Endothelial cell of umbilical vein (primary cell): ENCODE measurements at regions not wholly inside any gene's neighbourhood (a gene's known extent, or its start where the extent isn't known, plus 50 kb on each side); places are given as distances from the start of the nearest gene placed in this dataset.
A peak's percentile ranks its signal among the peaks of the same experiment; 100 is the strongest.

Experiments used
- BruUV-seq: library from RNA; stranded (reverse); fragments of 400-500 nt; replicated peaks from 2 replicates; lab custom pipeline; 2021; lab: Mats Ljungman, UMichigan
- CTCF ChIA-PET: fragments of 300-600, 350-600 bp; sonication (Branson Sonifier 250); formaldehyde crosslinking; loops from one replicate; lab custom pipeline; 2021; ENCODE audit warnings: antibody characterized with exemption, inconsistent platforms; lab: Charles Lee
- POLR2A ChIA-PET: fragments of 300-600, 350-600 bp; sonication (Branson Sonifier 250); formaldehyde crosslinking; loops from one replicate; lab custom pipeline; 2021; ENCODE audit warnings: antibody characterized with exemption, inconsistent platforms; lab: Charles Lee
- DNase-seq: peaks from one replicate; pipeline ENCODE4 v3.0.0-alpha.2; 2011; ENCODE audit warnings: low read depth, low spot score
- FAIRE-seq: peaks from 2 replicates; lab custom pipeline; 2011; peaks lifted over from hg19 to GRCh38; lab: Jason Lieb, UNC
- H2AFZ ChIP-seq: 2 replicates; pipeline ENCODE4 v1.6.0; 2012; ENCODE audit warnings: low read depth, low read length, control low read depth, inconsistent platforms
- H3K27ac ChIP-seq: 2 replicates; pipeline ENCODE4 v1.5.1; 2011; ENCODE audit warnings: low read depth, mild to moderate bottlenecking, control low read depth, low read length, moderate library complexity; ENCODE audit not compliant: insufficient read depth
- H3K27me3 ChIP-seq, 2 experiments: 2 replicates each; pipeline versions ENCODE4 v1.6.0 to v1.6.1; 2011; ENCODE audit warnings: low read length in 2 of 2, mixed read lengths in 1 of 2; ENCODE audit not compliant: control insufficient read depth in 2 of 2, insufficient read depth in 2 of 2
- H3K36me3 ChIP-seq, 2 experiments: 2 replicates in 1 of 2; 3 replicates in 1 of 2; pipeline ENCODE4 v1.5.1; 2011; ENCODE audit warnings: low read length in 2 of 2, mild to moderate bottlenecking in 1 of 2, moderate library complexity in 1 of 2; ENCODE audit not compliant: control insufficient read depth in 2 of 2, insufficient read depth in 2 of 2; ENCODE audit errors: extremely low read depth in 1 of 2
- H3K4me1 ChIP-seq: 3 replicates; pipeline ENCODE4 v1.5.1; 2011; ENCODE audit warnings: mild to moderate bottlenecking, low read length; ENCODE audit not compliant: control insufficient read depth, insufficient read depth; ENCODE audit errors: extremely low read depth
- H3K4me2 ChIP-seq: 2 replicates; pipeline ENCODE4 v1.6.1; 2011; ENCODE audit warnings: low read length, control low read depth, mixed read lengths; ENCODE audit not compliant: insufficient read depth
- H3K4me3 ChIP-seq, 3 experiments: fragments of 200-600 bp in 1 of 3; sonication (generic), shearing (Covaris generic) in 1 of 3; replicated peaks in 1 of 3; 2 replicates each; pipeline ENCODE4 v1.5.1; 2011 to 2016; ENCODE audit warnings: control low read depth in 3 of 3, low read length in 3 of 3, mild to moderate bottlenecking in 2 of 3, inconsistent platforms in 1 of 3, low read depth in 1 of 3, moderate library complexity in 1 of 3; ENCODE audit not compliant: insufficient read depth in 1 of 3
- H3K79me2 ChIP-seq: 2 replicates; pipeline ENCODE4 v1.6.0; 2012; ENCODE audit warnings: low read length, inconsistent platforms; ENCODE audit not compliant: control insufficient read depth, insufficient read depth
- H3K9ac ChIP-seq: replicated peaks from 2 replicates; pipeline ENCODE3; 2011; ENCODE audit warnings: low read length, control low read depth; ENCODE audit not compliant: insufficient read depth; ENCODE audit errors: extremely low read depth
- H3K9me1 ChIP-seq: replicated peaks from 3 replicates; pipeline ENCODE4 v1.6.0; 2011; ENCODE audit warnings: mild to moderate bottlenecking, low read length; ENCODE audit not compliant: control insufficient read depth, insufficient read depth; ENCODE audit errors: extremely low read depth
- H3K9me3 ChIP-seq: replicated peaks from 2 replicates; pipeline ENCODE4 v1.5.1; 2012; ENCODE audit warnings: low read length, inconsistent platforms; ENCODE audit not compliant: control insufficient read depth, insufficient read depth
- H4K20me1 ChIP-seq: replicated peaks from 2 replicates; pipeline ENCODE3; 2011; ENCODE audit warnings: mild to moderate bottlenecking, low read length; ENCODE audit not compliant: control insufficient read depth, insufficient read depth; ENCODE audit errors: extremely low read depth
- CTCF ChIP-seq, 2 donors: IDR thresholded peaks; 1 replicate in 1 of 2; 2 replicates in 1 of 2; pipeline ENCODE4 v1.5.1; 2011; ENCODE audit warnings: low read length in 2 of 2, mild to moderate bottlenecking in 2 of 2, moderate library complexity in 2 of 2, control low read depth in 1 of 2, inconsistent platforms in 1 of 2, low read depth in 1 of 2; ENCODE audit not compliant: insufficient read depth in 1 of 2; ENCODE audit errors: extremely low read depth in 1 of 2
- EZH2 ChIP-seq: IDR thresholded peaks from 2 replicates; pipeline ENCODE4 v1.6.1; 2012; ENCODE audit warnings: borderline replicate concordance, low read depth, mild to moderate bottlenecking, moderate library complexity, low read length, inconsistent platforms; ENCODE audit not compliant: severe bottlenecking
- FOS ChIP-seq: IDR thresholded peaks from 2 replicates; pipeline ENCODE4 v1.6.1; 2011; ENCODE audit warnings: mild to moderate bottlenecking, low read length, moderate library complexity, borderline replicate concordance; ENCODE audit not compliant: insufficient read depth
- GATA2 ChIP-seq: IDR thresholded peaks from 2 replicates; pipeline ENCODE4 v1.7.0; 2011; ENCODE audit warnings: low read depth, mild to moderate bottlenecking, moderate library complexity, mixed read lengths, low read length; ENCODE audit not compliant: insufficient read length, insufficient read depth
- JUN ChIP-seq: IDR thresholded peaks from 2 replicates; pipeline ENCODE4 v1.6.1; 2011; ENCODE audit warnings: borderline replicate concordance, low read depth; ENCODE audit not compliant: insufficient read length, insufficient read depth
- MYC ChIP-seq: IDR thresholded peaks from one replicate; pipeline ENCODE4 v1.6.1; 2011; ENCODE audit warnings: mild to moderate bottlenecking, low read depth, low read length
- POLR2A ChIP-seq: IDR thresholded peaks from 2 replicates; pipeline ENCODE4 v1.6.1; 2012; ENCODE audit warnings: low read depth, mild to moderate bottlenecking, control low read depth, low read length
- POLR2AphosphoS5 ChIP-seq: IDR thresholded peaks from 2 replicates; pipeline ENCODE4 v1.6.1; 2012; ENCODE audit warnings: low read depth, mild to moderate bottlenecking, control low read depth, low read length, moderate library complexity; ENCODE audit not compliant: insufficient read depth
- dilution Hi-C: fragments of 300-500 bp; cut with MboI; formaldehyde crosslinking; loops from one replicate; pipeline ENCODE4 v1.15.0; 2019; ENCODE audit warnings: low sequenced_read_pairs; ENCODE audit not compliant: extremely low pct_ligation_motif_present
- intact Hi-C: fragments of 100-400 bp; cut with micrococcal nuclease; formaldehyde crosslinking; loops from one replicate; pipeline ENCODE4 v1.10.0; 2022
- TF ChIP-seq, protein P1 (sequence below): IDR thresholded peaks from 2 replicates; pipeline ENCODE4 v1.6.1; 2011; ENCODE audit not compliant: insufficient read depth, insufficient read length

DNA sequence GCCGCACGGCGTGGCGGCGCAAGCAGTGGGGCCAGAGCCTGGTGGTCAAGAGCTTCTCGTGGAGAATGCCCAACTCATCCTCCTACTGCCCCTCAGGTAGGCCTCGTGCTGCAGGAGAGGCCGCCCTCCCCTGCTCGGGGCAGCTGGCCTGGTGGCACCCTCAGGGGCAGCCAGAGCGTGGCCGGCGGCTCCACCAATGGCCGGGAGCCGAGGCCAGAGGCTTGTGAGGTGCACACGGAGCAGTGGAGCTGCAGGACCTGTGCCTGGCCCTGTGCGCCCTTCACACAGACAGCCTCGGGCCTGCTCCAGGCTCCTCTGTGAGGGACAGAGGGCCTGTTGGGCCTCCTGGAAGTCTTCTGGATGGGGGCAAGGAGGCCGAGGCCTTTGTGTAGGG is 85.5 kb downstream of the NPIPB11 start:
- Histone ChIP-seq H3K9ac (no peak overlapping the region), H3K9me3 (no peaks in the 10 kb centered on the region), H3K4me1 (peaks cover 17% of the 10 kb centered on the region), H3K79me2 (no peaks in the 10 kb centered on the region), H3K36me3 (no peaks in the 10 kb centered on the region), H3K9me1 (no peaks in the 10 kb centered on the region), H3K4me3 (no peak overlapping the region), H3K27me3 (no peaks in the 10 kb centered on the region), H2AFZ (peak overlapping the region; percentile 31), H3K4me2 (no peak overlapping the region), H4K20me1 (no peaks in the 10 kb centered on the region), H3K27ac (no peak overlapping the region)
- ChIA-PET CTCF (no interaction called here), POLR2A (no interaction called here)
- dilution Hi-C loops (no loop called here), intact Hi-C loops (no loop called here)
- FAIRE-seq (no peak), DNase-seq (no peak)
- TF ChIP-seq JUN (no peak), MYC (no peak), EZH2 (no peak), CTCF (IDR thresholded peaks at IDR 0.05; ENCODE audit: extremely low read depth in 1 of 2, insufficient read depth in 1 of 2, low read depth in 1 of 2, low read length in 2 of 2) (no peak), POLR2AphosphoS5 (no peak), POLR2A (no peak), FOS (no peak), GATA2 (no peak)
- TF ChIP-seq, protein P1, sequence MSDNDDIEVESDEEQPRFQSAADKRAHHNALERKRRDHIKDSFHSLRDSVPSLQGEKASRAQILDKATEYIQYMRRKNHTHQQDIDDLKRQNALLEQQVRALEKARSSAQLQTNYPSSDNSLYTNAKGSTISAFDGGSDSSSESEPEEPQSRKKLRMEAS = no peak
- BruUV-seq = no TSS peak
